Esophagus squamous epithelium (tissue), 5 donors: ENCODE measurements at regions not wholly inside any gene's neighbourhood (a gene's known extent, or its start where the extent isn't known, plus 50 kb on each side); places are given as distances from the start of the nearest gene placed in this dataset.

Source experiments
- DNase-seq: peaks from one replicate; lab custom pipeline; 2025; lab: John Stamatoyannopoulos, UW
- H3K27ac ChIP-seq, 4 donors: fragments of 200-600 bp; sonication (generic); one replicate each; pipeline ENCODE4 v1.5.1; 2016 to 2019; ENCODE audit warnings: mild to moderate bottlenecking in 1 of 4
- H3K27me3 ChIP-seq, 4 donors: fragments of 200-600 bp; sonication (generic); 1 replicate in 3 of 4; 2 replicates in 1 of 4; pipeline versions ENCODE4 v1.5.1 to v1.6.0; 2017 to 2021; ENCODE audit warnings: antibody characterized with exemption in 1 of 4
- H3K36me3 ChIP-seq, 3 donors: fragments of 200-600 bp; sonication (generic); one replicate each; pipeline ENCODE4 v1.5.1; 2016 to 2019
- H3K4me1 ChIP-seq, 3 donors: fragments of 200-600 bp; sonication (generic); one replicate each; pipeline ENCODE4 v1.5.1; 2017 to 2019
- H3K4me3 ChIP-seq, 4 donors: fragments of 200-600 bp; sonication (generic); 1 replicate in 3 of 4; 2 replicates in 1 of 4; pipeline ENCODE4 v1.5.1; 2016 to 2019; ENCODE audit warnings: mild to moderate bottlenecking in 2 of 4, moderate library complexity in 1 of 4
- H3K9me3 ChIP-seq, 3 donors: fragments of 200-600 bp; sonication (generic); one replicate each; pipeline ENCODE4 v1.5.1; 2016 to 2019
- CTCF ChIP-seq, 6 experiments: fragments of 450-650 bp in 4 of 6; fragments of 200-600 bp in 2 of 6; sonication (generic) in 2 of 6; IDR thresholded peaks; one replicate each; pipeline ENCODE4 v1.5.1; 2016 to 2019; ENCODE audit warnings: antibody characterized with exemption in 6 of 6, mild to moderate bottlenecking in 4 of 6, moderate library complexity in 4 of 6
- POLR2A ChIP-seq, 4 donors: fragments of 450-650 bp; IDR thresholded peaks; one replicate each; pipeline ENCODE4 v1.6.1; 2017; ENCODE audit warnings: antibody characterized with exemption in 4 of 4, mild to moderate bottlenecking in 4 of 4, moderate library complexity in 3 of 4
- WGBS, 2 donors: methylation state at CpG; one replicate each; pipeline ENCODE4 v1.1.5; 2018; 5-methylcytosine and 5-hydroxymethylcytosine counted together
- intact Hi-C: fragments of 100-400 bp; cut with DNase I; formaldehyde crosslinking; loops from one replicate; pipeline ENCODE4 v1.15.0; 2022
- donor health status: DM: yes; HTN: yes; CAD: no.

DNA sequence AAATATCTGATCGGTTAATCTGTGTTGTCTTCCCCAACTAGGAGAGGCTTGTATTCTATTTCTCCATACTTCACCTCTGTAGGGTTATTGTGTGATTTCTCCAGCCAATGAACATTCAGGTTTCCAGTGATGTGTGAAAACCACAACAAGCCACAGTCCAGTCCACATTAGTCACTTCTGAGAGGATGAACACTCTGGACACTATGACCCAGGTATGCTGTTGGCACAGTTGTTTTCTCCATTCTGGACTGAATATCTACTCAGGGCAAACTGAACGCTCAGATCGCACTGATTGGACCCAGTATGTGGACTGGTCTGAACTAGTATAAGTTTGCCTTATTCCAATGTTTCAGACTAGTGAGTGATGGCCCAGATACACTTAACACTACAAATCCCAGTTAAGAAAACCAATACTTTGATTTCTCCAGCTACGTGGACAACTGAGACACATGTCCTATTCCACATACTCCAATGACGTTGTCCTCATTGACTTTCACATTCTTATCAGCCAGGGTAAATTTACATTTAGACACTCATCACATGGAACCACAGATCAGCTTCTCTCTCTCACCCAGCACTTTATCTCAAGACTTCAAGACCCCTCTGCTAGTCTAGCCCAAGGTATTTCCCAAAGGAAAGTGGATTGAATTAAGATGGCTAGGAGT lies 587.4 kb upstream of the SGO1 start:
- DNase-seq: no peak
- no peak for TF ChIP-seq POLR2A (IDR thresholded peaks at IDR 0.05)

GRCh38 chr3:20772869-20773268 lies 586.9 kb upstream of the SGO1 start:
- intact Hi-C loops: no loop called here
- Histone ChIP-seq H3K9me3 (no peaks in the 10 kb centered on the region), H3K4me3 (no peak overlapping the region), H3K27ac (no peak overlapping the region), H3K4me1 (no peaks in the 10 kb centered on the region), H3K36me3 (no peaks in the 10 kb centered on the region), H3K27me3 (no peaks in the 10 kb centered on the region)
- TF ChIP-seq POLR2A (IDR thresholded peaks at IDR 0.05) (no peak), CTCF (IDR thresholded peaks at IDR 0.05) (no peak)
- DNase-seq: no peak

More for the DNA sequence above, 587.4 kb upstream of the SGO1 start:
- Histone ChIP-seq H3K27me3 (no peaks in the 10 kb centered on the region), H3K36me3 (no peaks in the 10 kb centered on the region), H3K27ac (no peak overlapping the region), H3K4me3 (no peak overlapping the region), H3K9me3 (no peaks in the 10 kb centered on the region), H3K4me1 (no peaks in the 10 kb centered on the region)
- intact Hi-C loops: no loop called here
- 75 to 93% methylated on average over 5 of the region's 5 CpGs for WGBS, 2 donors

DNA sequence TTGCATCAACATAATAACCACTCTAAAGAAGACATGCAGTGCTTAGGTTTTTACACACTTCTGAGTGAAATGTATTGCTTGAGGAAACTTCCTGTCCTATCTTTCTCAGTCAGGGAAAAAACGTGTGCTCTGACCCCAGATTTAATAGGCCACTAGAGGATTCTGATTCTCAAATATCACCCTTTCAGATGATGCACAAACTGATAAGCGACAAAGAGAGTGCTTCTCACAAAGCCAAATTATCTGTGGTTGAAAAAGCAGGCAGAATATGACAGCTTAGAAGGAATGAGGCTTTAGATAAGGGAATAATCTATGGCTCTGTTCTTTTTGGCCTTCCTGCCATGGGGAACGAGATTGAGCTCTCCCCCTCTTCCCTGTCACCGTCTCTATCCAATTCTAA lies 583.4 kb upstream of the SGO1 start:
- no peaks in the 10 kb centered on the region for H3K4me1 ChIP-seq
- no peaks in the 10 kb centered on the region for H3K9me3 ChIP-seq
- H3K4me3 ChIP-seq: no peak overlapping the region
- H3K27ac ChIP-seq: no peak overlapping the region
- intact Hi-C loops: no loop called here
- DNase-seq: no peak
- TF ChIP-seq POLR2A (IDR thresholded peaks at IDR 0.05) (no peak), CTCF (IDR thresholded peaks at IDR 0.05) (no peak)
- no peaks in the 10 kb centered on the region for H3K27me3 ChIP-seq
- 44 to 48% methylated on average over 4 of the region's 4 CpGs for whole genome bisulfite sequencing, 2 donors
- no peaks in the 10 kb centered on the region for H3K36me3 ChIP-seq

- no peak for TF ChIP-seq POLR2A (IDR thresholded peaks at IDR 0.05)
- no peak for TF ChIP-seq CTCF (IDR thresholded peaks at IDR 0.05)
- no peaks in the 10 kb centered on the region for H3K36me3 ChIP-seq
- no peaks in the 10 kb centered on the region for H3K9me3 ChIP-seq
- H3K27me3 ChIP-seq: no peaks in the 10 kb centered on the region
- no peak for DNase-seq
- no peak overlapping the region for H3K4me3 ChIP-seq
- H3K27ac ChIP-seq: no peak overlapping the region
- no peaks in the 10 kb centered on the region for H3K4me1 ChIP-seq
- intact Hi-C loops: no loop called here
These were observed 575.0 kb upstream of the SGO1 start for GRCh38 chr3:20760981-20761380.

DNA sequence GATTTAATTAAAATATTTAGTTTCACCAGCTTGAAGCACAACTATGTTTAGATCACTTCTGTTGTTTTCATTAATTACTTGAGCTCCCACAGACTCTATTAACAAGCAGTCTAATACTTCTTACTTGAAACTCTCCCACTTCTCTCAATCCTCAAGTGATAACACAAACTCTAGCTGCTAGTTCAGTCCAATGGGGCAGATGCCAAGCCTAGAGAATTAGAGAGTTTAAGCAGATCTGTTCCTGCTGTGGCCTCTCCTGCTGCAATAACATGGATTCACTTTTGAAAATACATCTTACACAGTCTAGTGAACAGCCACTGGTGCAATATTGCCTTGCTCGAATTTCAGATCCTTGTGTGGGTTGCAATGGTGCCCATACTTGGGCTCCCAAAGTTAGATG lies 566.4 kb upstream of the SGO1 start:
- Histone ChIP-seq H3K4me3 (no peak overlapping the region), H3K27ac (no peak overlapping the region), H3K4me1 (no peaks in the 10 kb centered on the region), H3K9me3 (no peaks in the 10 kb centered on the region), H3K36me3 (no peaks in the 10 kb centered on the region), H3K27me3 (no peaks in the 10 kb centered on the region)
- no peak for DNase-seq
- no peak for TF ChIP-seq POLR2A (IDR thresholded peaks at IDR 0.05)
- TF ChIP-seq CTCF (IDR thresholded peaks at IDR 0.05): no peak
- intact Hi-C loops: no loop called here
- WGBS, 2 donors: 40% methylated on average over 1 of the region's 1 CpG; no CpG with 5 or more reads in 1 of the 2 donors

GRCh38 chr3:20751296-20751695 lies 565.3 kb upstream of the SGO1 start:
- DNase-seq: no peak
- H3K36me3 ChIP-seq: no peaks in the 10 kb centered on the region
- TF ChIP-seq CTCF (IDR thresholded peaks at IDR 0.05) (no peak), POLR2A (IDR thresholded peaks at IDR 0.05) (no peak)
- H3K4me1 ChIP-seq: no peaks in the 10 kb centered on the region
- WGBS, 2 donors: 70 to 75% methylated on average over 4 of the region's 4 CpGs
- intact Hi-C loops: no loop called here
- H3K27ac ChIP-seq: no peak overlapping the region
- H3K9me3 ChIP-seq: no peaks in the 10 kb centered on the region
- H3K4me3 ChIP-seq: no peak overlapping the region
- no peaks in the 10 kb centered on the region for H3K27me3 ChIP-seq
